GM18505 (cell line): ENCODE measurements at regions not wholly inside any gene's neighbourhood (a gene's known extent, or its start where the extent isn't known, plus 50 kb on each side); places are given as distances from the start of the nearest gene placed in this dataset.

Source experiments
- ATAC-seq: cut with Tn5 transposase; IDR thresholded peaks from one replicate; pipeline ENCODE4 v1.9.1; 2021; ENCODE audit not compliant: unreplicated experiment
- POLR2A ChIP-seq: IDR thresholded peaks from 4 replicates; pipeline ENCODE4 v1.6.1; 2011; ENCODE audit warnings: borderline replicate concordance; ENCODE audit not compliant: insufficient read depth, insufficient read length; ENCODE audit errors: extremely low read depth

DNA sequence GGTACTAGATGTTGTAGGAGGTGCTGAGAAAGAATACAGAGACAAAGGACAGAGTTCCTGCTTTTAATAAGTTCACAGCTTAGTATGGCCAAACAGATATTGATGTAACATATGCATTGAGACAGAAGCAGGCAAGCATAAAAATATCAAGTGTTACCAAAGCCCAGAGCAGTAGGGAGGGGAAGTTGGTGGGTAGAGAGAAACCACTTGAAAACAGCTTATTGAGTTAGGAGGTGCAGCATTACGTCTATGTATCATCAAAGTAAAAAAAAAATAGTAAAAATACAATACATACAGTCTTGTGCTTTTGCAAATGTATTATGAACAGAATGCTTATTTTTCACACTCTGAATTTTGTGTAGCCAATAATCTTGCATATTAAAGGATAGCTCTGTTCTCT, 441.8 kb upstream of the SGCD start:
- ATAC-seq = no peak
- no peak for TF ChIP-seq POLR2A

DNA sequence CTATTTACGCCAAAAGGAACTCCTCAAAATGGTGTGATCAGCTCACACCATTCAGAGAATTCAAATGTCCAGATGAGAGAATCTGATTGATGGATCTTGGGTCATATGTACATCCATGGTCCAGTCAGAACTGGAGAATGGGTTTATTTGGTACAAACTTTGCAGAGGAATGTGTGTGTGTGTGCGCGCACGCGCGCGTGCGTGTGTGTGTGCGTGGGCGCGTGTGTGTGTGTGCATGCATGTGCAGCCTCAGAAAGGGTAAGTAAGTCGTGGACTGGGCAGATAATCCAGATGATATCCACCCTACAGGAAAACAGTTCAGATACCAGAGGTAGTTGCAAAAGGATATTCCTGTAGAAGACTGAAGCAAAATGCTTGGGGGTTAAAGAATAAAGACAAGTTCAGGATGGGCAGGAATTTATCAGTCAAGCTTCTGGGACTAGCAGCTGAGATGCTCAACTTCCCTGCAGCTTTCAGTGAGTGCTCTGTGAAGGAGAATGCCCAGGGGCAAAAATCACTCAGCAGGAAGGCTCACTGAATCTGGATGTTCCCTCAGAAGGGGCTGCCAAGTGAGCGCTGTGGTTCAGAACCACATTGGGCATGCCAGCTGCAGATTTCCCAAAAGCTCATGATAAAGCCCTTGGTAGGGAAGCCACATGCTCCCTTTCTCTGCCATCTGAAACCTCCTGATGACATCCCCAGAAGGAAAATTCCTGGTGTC, 440.5 kb upstream of the SGCD start:
- no peak for TF ChIP-seq POLR2A
- no peak for ATAC-seq

DNA sequence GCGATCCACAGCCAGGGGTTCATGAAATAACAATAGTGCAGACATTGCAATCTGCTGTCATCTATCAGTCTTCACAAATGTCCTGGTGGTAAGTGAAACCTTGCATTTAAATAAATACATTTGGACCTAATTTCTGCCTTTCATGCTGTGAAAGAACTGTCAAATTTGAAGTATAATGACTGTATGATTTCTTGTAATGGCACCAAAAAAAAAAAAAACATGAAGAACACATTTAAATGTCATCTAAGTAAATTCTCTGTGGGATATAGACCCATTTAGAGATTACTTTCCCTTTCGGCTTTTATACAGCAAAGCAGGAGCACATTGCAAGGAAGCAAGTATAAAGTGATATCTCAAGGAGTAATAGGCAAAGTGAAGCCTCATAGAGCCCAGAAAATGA, 431.5 kb upstream of the SGCD start:
- no peak for ATAC-seq
- TF ChIP-seq POLR2A = no peak

DNA sequence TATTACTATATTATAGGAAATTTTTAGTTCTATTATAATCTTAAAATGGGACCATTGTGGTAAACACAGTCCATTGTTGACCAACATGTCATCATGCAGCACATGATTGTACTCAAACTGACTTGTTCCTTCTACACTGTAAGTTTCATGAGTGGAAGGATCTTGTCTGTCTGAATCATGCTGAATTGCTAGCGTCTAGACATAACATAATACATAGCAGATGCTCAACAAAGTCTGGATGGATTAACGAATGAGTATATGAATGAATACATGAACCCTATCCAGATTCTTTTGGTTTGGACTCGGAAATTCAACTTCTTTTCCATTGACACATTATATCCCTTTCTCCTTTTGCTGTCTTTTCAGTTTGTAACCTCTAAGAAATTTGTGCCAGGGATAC, 429.2 kb upstream of the SGCD start:
- ATAC-seq = no peak
- TF ChIP-seq POLR2A = no peak

DNA sequence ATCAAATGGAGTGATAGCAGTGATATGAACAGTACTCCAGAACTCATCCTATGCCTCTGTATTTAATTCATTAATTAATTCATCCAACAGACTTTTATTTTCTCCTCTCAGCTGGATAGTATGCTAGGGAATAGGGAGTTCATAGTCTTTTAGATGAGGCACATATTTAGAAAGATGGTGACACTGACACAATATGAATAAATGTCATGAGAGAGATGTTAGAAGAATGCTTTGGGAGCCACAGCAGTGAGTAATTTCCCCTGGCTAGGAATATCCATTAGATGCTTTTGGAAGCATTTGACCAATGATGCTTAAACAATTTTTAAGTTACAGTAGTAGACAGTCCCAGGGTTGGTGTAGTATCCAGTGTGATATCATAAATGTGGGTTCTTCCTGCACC, 428.7 kb upstream of the SGCD start:
- ATAC-seq = no peak
- no peak for TF ChIP-seq POLR2A

DNA sequence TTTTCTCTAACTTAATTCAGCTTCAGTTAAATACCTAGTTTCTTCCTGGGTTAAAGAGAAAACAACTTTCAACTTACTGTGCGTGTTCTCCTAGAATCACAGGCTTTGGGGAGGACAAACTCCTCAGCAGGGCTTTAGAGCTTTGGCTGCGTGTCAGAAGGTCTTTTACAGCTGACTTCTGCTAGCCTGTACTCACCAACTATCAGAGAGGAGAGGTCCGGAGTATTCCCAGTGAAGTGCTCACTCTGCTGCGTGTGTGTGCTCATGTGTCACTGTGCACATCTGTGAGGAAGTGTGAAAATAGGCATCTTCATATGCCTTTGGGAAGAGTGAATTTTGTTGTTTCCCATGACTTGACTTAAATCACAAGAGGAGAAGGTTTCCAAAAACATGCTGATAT, 423.2 kb upstream of the SGCD start:
- no peak for TF ChIP-seq POLR2A
- no peak for ATAC-seq

DNA sequence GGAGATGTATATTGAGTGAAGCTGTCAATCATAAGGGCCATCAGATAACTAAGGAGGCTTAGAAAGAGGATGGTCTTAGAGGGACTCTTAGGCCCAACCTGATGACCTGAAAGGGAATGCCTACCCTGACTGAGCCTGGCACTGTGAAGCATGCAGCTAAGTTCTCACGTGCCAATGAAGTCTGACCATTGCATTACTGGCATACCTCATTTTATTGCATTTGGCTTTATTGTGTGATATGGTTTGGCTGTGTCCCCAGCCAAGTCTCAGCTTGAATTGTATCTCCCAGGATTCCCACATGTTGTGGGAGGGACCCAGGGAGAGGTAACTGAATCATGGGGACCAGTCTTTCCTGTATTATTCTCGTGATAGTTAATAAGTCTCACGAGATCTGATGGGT, 421.6 kb upstream of the SGCD start:
- TF ChIP-seq POLR2A = no peak
- no peak for ATAC-seq

DNA sequence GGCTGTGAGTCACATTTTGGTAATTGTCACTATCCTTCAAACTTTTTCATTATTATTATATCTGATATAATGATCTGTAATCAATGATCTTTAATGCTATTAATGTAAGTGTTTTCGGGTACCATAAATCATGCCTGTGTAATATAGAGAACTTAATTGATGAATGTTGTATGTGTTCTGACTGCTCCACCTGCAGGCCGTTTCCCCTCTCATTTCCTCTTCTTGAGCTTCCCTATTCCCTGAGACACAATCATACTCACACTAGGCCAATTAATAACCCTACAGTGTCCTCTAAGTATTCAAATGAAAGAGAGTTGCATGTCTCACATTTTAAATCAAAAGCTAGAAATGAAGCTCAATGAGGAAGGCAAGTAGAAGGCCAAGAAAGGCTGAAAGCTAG, 420.9 kb upstream of the SGCD start:
- TF ChIP-seq POLR2A = no peak
- ATAC-seq = no peak

DNA sequence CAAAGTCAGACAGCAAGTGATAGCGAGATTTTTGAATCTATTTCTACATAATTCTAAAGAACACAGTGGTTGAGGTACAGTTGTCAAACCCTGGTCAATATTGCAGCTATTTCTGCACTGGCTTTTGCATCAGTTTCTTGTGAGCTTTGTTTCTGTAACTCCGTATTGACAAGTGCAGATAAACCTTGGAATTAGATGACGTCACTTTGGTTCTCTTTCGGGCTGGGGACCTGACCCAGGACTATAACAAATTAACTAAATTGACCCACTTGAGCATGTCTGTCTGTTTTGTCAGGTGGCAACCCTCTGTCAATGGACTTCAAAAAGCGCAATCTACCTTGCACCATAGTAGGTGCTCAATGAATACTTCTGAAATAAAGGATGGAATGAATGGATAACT, 418.4 kb upstream of the SGCD start:
- no peak for ATAC-seq
- no peak for TF ChIP-seq POLR2A

DNA sequence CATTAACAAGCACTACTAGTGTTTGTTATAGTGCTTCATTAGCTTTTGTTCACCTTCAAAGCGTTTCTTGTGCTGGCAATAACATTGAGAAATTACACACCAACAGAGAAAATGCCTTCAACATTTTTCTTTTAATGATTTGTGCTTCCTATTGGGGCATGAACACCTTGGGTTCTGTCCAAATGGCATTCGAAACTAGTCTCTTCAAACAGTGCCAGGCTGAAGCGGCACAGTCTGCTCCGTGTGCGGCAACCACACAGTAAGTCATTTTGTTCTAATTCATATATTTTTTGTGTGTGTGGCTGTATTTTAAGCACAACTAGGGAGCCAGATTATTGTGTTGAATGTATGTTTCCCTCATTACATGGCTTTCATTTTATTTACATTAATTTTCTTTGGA, 414.7 kb upstream of the SGCD start:
- no peak for TF ChIP-seq POLR2A

DNA sequence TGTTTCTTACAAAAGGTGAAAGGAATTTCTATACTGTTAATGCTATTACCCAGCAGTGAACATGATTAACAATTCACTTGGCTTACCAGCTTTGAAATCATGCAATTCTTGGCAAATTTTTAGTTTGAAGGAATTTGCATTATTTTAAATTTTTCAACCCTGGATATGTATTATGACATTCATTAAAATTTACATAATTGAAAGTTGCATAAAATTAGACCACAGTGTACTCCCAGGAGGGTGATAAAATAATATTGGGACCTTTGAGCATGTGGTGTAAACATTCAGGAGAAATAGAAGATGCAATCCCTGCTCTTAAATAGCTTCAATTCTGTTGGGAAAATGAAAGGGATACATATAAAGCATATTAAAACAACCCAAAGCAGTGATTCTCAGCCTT, 412.2 kb upstream of the SGCD start:
- ATAC-seq = no peak
- TF ChIP-seq POLR2A = no peak

More for the DNA sequence above, 414.7 kb upstream of the SGCD start:
- no peak for ATAC-seq

DNA sequence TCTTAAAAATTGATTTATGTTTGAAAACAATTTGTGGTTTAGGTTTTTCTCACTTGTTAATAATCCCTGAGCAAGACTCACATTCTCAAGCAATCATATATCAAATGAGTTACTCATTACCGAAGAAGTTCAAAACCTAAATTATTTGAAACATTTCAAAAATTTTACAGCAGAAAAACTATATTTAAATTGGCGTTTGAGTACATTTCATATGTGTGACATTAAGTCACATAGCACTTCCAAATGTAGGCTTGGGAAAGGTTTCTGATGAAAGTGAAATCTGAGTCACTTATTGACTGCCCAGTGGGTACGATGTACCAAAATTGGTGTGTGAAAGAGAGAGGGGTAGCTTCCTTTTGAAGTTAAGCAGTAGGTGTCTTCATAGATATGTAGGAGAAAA, 411.4 kb upstream of the SGCD start:
- no peak for TF ChIP-seq POLR2A

DNA sequence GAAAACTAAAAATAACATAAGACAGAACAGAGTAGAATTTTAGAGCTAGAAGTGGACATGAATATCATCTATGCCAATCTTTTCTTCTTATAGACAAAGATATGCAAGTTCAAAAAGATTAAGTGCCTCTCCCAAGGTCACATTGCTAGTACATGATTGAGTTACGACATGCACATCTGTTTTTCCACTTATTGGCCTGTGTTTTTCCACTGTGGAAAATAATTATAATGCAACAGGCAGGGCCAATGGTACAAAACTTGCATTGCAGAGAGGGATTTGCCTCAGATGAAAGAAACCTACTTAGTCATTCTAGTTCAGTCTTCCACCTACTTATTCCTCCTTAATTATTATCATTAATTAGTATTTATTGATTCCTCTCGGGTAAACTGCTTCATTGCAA, 407.8 kb upstream of the SGCD start:
- no peak for ATAC-seq
- no peak for TF ChIP-seq POLR2A

More for the DNA sequence above, 411.4 kb upstream of the SGCD start:
- ATAC-seq = no peak

DNA sequence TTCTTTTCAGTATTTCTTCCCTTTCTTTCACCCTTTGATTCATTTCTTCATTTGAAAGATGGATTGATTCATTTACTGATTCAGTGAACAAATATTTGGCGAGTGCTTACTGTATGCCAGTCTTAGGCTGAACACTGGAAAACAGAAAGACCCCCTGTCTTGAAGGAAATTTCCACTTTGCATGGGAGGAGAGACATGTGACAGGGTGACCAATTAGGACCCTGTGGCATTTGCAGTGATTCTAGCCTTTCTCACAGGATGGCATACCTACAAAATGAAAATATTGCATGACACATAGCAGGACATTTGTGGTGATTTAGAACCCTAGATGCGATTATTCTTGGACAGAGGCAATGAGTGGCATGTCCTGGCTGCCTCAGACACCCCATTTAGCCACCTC, 407.2 kb upstream of the SGCD start:
- TF ChIP-seq POLR2A = no peak
- no peak for ATAC-seq

DNA sequence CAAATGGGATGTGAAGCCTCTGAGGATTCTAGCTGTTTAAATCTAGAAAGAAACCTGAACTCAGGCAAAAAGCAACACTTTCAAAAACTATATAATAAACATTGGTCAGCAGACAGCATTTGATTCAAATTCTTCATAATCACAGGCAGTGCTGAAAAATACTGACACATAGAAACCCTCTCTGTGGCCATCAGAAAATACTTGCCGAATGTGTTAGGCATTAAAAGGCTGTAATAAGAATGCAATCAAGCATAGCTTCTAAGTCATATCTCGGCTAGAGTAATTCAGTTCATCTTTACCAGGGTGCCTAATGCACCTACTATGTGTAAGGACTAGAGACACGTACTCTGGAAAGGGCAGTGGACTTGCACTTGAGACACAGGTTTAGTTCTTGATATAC, 405.3 kb upstream of the SGCD start:
- no peak for ATAC-seq
- TF ChIP-seq POLR2A = no peak
